GM12878 (cell line): ENCODE measurements at regions not wholly inside any gene's neighbourhood (a gene's known extent, or its start where the extent isn't known, plus 50 kb on each side); places are given as distances from the start of the nearest gene placed in this dataset.

Source experiments
- ATAC-seq: fragments of 200-7000 bp; cut with Tn5 transposase; 3 replicates; pipeline ENCODE4 v1.9.1; 2020; ENCODE audit warnings: mild to moderate bottlenecking, moderate library complexity
- BruUV-seq: library from RNA; stranded (reverse); fragments of 400-500 nt; replicated peaks from 2 replicates; lab custom pipeline; 2021; lab: Mats Ljungman, UMichigan
- CTCF ChIA-PET: fragments of 300-600 bp; sonication (Branson Sonifier 250); formaldehyde crosslinking; extraction: SDS; loops from one replicate; lab custom pipeline; 2021; ENCODE audit warnings: inconsistent platforms; lab: Yijun Ruan, JAX
- POLR2A ChIA-PET: fragments of 350-600 bp; formaldehyde crosslinking; extraction: SDS; loops from one replicate; lab custom pipeline; 2021; ENCODE audit warnings: inconsistent platforms; lab: Charles Lee
- RAD21 ChIA-PET: fragments of 300-600 bp; sonication (Branson Sonifier 250); formaldehyde crosslinking; loops from one replicate; lab custom pipeline; 2023; ENCODE audit warnings: antibody characterized with exemption; ENCODE audit not compliant: unreplicated experiment; lab: Charles Lee
- SMC1A ChIA-PET: fragments of 300-600 bp; sonication (Branson Sonifier 250); formaldehyde crosslinking; loops from one replicate; lab custom pipeline; 2023; ENCODE audit not compliant: unreplicated experiment, uncharacterized antibody; lab: Charles Lee
- DNase-seq: peaks from one replicate; pipeline ENCODE4 v3.0.0-alpha.2; 2011; ENCODE audit warnings: low read depth, low spot score
- FAIRE-seq: peaks from 3 replicates; lab custom pipeline; 2011; peaks lifted over from hg19 to GRCh38; lab: Jason Lieb, UNC
- H2AFZ ChIP-seq: 2 replicates; pipeline ENCODE4 v1.6.0; 2011; ENCODE audit warnings: low read depth, low read length, control low read depth; ENCODE audit not compliant: control insufficient read depth
- H3K27ac ChIP-seq: 2 replicates; pipeline ENCODE4 v1.5.1; 2011; ENCODE audit warnings: control low read depth; ENCODE audit not compliant: control insufficient read depth, insufficient read depth
- H3K27me3 ChIP-seq, 2 experiments: replicated peaks in 1 of 2; 2 replicates each; pipeline versions ENCODE4 v1.6.0 to v1.6.1; 2011; ENCODE audit warnings: low read length in 1 of 2; ENCODE audit not compliant: control insufficient read depth in 2 of 2, insufficient read depth in 2 of 2
- H3K36me3 ChIP-seq, 2 experiments: 2 replicates each; pipeline ENCODE4 v1.5.1; 2011; ENCODE audit warnings: low read length in 1 of 2; ENCODE audit not compliant: control insufficient read depth in 2 of 2, insufficient read depth in 2 of 2
- H3K4me1 ChIP-seq: 2 replicates; pipeline ENCODE4 v1.6.1; 2011; ENCODE audit warnings: mild to moderate bottlenecking, low read length, moderate library complexity, mixed read lengths; ENCODE audit not compliant: control insufficient read depth, insufficient read depth
- H3K4me2 ChIP-seq: 2 replicates; pipeline ENCODE4 v1.6.0; 2011; ENCODE audit warnings: control low read depth; ENCODE audit not compliant: control insufficient read depth, insufficient read depth
- H3K4me3 ChIP-seq: fragments of 200-600 bp; sonication (generic); 2 replicates; pipeline ENCODE4 v1.5.1; 2016
- H3K79me2 ChIP-seq: 2 replicates; pipeline ENCODE4 v1.6.0; 2011; ENCODE audit warnings: low read length; ENCODE audit not compliant: control insufficient read depth, insufficient read depth
- H3K9ac ChIP-seq: 2 replicates; pipeline ENCODE4 v1.8.0; 2011; ENCODE audit warnings: low read length, control low read depth, mixed read lengths; ENCODE audit not compliant: control insufficient read depth, insufficient read depth
- H3K9me3 ChIP-seq: replicated peaks from 3 replicates; pipeline ENCODE4 v1.5.1; 2011; ENCODE audit warnings: mild to moderate bottlenecking, low read length; ENCODE audit not compliant: control insufficient read depth, insufficient read depth
- H4K20me1 ChIP-seq: 2 replicates; pipeline ENCODE4 v1.6.0; 2011; ENCODE audit not compliant: control insufficient read depth, insufficient read depth
- CTCF ChIP-seq, 3 experiments: IDR thresholded peaks in 2 of 3; conservative IDR thresholded peaks in 1 of 3; 2 replicates each; pipeline ENCODE4 v1.5.1; 2011; ENCODE audit warnings: low read depth in 3 of 3, low read length in 3 of 3, mild to moderate bottlenecking in 3 of 3, control low read depth in 2 of 3, moderate library complexity in 2 of 3, inconsistent platforms in 1 of 3, mixed read lengths in 1 of 3; ENCODE audit not compliant: control insufficient read depth in 2 of 3, insufficient read depth in 1 of 3; ENCODE audit errors: extremely low read depth in 1 of 3
- IRF4 ChIP-seq: IDR thresholded peaks from 2 replicates; pipeline ENCODE4 v1.6.1; 2011; ENCODE audit warnings: low read depth, low read length
- POU2F2 ChIP-seq: IDR thresholded peaks from 3 replicates; pipeline ENCODE4 v1.6.1; 2011; ENCODE audit warnings: low read depth, mild to moderate bottlenecking, low read length, borderline replicate concordance
- RAD21 ChIP-seq: IDR thresholded peaks from 2 replicates; pipeline ENCODE4 v1.6.1; 2011; ENCODE audit warnings: mild to moderate bottlenecking, low read depth, low read length, moderate library complexity; ENCODE audit not compliant: insufficient read depth
- RELB ChIP-seq: fragments of 450-650 bp; IDR thresholded peaks from 2 replicates; pipeline ENCODE4 v1.6.1; 2017; ENCODE audit warnings: low read depth, mild to moderate bottlenecking, moderate library complexity
- SIN3A ChIP-seq: IDR thresholded peaks from 2 replicates; pipeline ENCODE4 v1.6.1; 2012; ENCODE audit warnings: low read depth, low read length, improper control_type of control experiment
- SMC3 ChIP-seq: IDR thresholded peaks from 2 replicates; pipeline ENCODE4 v1.6.1; 2011; ENCODE audit warnings: low read length, improper control_type of control experiment, borderline replicate concordance
- STAT3 ChIP-seq: IDR thresholded peaks from 2 replicates; pipeline ENCODE4 v1.6.1; 2011; ENCODE audit warnings: low read depth, low read length, improper control_type of control experiment
- SUPT20H ChIP-seq: IDR thresholded peaks from 2 replicates; pipeline ENCODE4 v1.6.1; 2011; ENCODE audit warnings: low read depth, mild to moderate bottlenecking, low read length, moderate library complexity, borderline replicate concordance; ENCODE audit not compliant: control insufficient read depth
- ZNF207 ChIP-seq: fragments of 450-650 bp; IDR thresholded peaks from 2 replicates; pipeline ENCODE4 v1.6.1; 2014; ENCODE audit warnings: antibody characterized with exemption, mild to moderate bottlenecking, borderline replicate concordance
- WGBS: methylation state at CpG from one replicate; pipeline ENCODE4 v1.1.6; 2016; ENCODE audit warnings: low lambda C conversion rate; ENCODE audit not compliant: insufficient replicate concordance, insufficient coverage; ENCODE audit errors: missing lambda C conversion rate; 5-methylcytosine and 5-hydroxymethylcytosine counted together
- in situ Hi-C: fragments of 300-500 bp; cut with MboI; formaldehyde crosslinking; loops from 9 replicates; pipeline ENCODE4 v1.14.3; 2018; ENCODE audit warnings: mixed read lengths
- intact Hi-C: fragments of 100-400 bp; cut with micrococcal nuclease; formaldehyde crosslinking; loops from one replicate; pipeline ENCODE4 v1.14.2; 2022; ENCODE audit not compliant: unreplicated experiment

- Histone ChIP-seq H3K4me3 (peak overlapping the region; percentile 39; the same call in 1 of the 2 replicates), H3K9ac (no peak overlapping the region), H3K4me2 (no peak overlapping the region), H3K27ac (no peak overlapping the region), H3K9me3 (no peaks in the 10 kb centered on the region), H3K27me3 (no peaks in the 10 kb centered on the region), H3K79me2 (no peaks in the 10 kb centered on the region), H4K20me1 (no peaks in the 10 kb centered on the region), H3K36me3 (no peaks in the 10 kb centered on the region), H2AFZ (no peak overlapping the region), H3K4me1 (peaks cover 18% of the 10 kb centered on the region)
- SMC1A ChIA-PET, result interaction anchor here (0.6 to 10.0 kb wide), 48 partner anchors 10 to 1331 kb away, joined by 3 to 119 read pairs (median 4); no protein-coding TSS in a partner anchor
- intact Hi-C loops (loop anchor here (1.0 to 10.0 kb wide), 7 partner anchors 110 to 1330 kb away; partner anchors contain the start of gene RAD23B), in situ Hi-C loops (loop anchor here (10.0 kb wide), 1 partner anchor 1328 kb away; no protein-coding TSS in a partner anchor)
- RAD21 ChIA-PET, result interaction anchor here (0.6 to 7.2 kb wide), 30 partner anchors 10 to 1590 kb away, joined by 3 to 115 read pairs (median 4); partner anchors contain the start of gene RAD23B
- WGBS, result 0% methylated on average over 4 of the region's 4 CpGs
- peak; percentile 93 for FAIRE-seq
- CTCF ChIA-PET, result interaction anchor here (0.6 to 7.5 kb wide), 35 partner anchors 11 to 1331 kb away, joined by 3 to 100 read pairs (median 4); no protein-coding TSS in a partner anchor
- POLR2A ChIA-PET, result interaction anchor here (1.1 to 5.9 kb wide), 3 partner anchors 41 to 88 kb away, joined by 6 to 47 read pairs (median 10); no protein-coding TSS in a partner anchor
- TF ChIP-seq SIN3A (no peak), SUPT20H (no peak), CTCF (IDR thresholded peaks at IDR 0.05 in 2 of 3, conservative IDR thresholded peaks at IDR 0.05 in 1 of 3; ENCODE audit: control insufficient read depth in 2 of 3, extremely low read depth in 1 of 3, insufficient read depth in 1 of 3, low read depth in 3 of 3, low read length in 3 of 3) (peak; percentile 83 to 94 (median 94); a peak in 5 of 6 replicates), IRF4 (peak; percentile 10; the same call in 1 of the 2 replicates), RAD21 (peak; percentile 92), POU2F2 (peak; percentile 91; the same call in 2 of the 3 replicates), RELB (0 out of 2 replicates have a peak, but pooled peaks have one; percentile 29), SMC3 (peak; percentile 94), STAT3 (no peak), ZNF207 (0 out of 2 replicates have a peak, but pooled peaks have one; percentile 42)
- BruUV-seq, result no TSS peak
- ATAC-seq, result peak; percentile 75
- DNase-seq, result peak; percentile 67
These were observed 110.7 kb upstream of the RAD23B start for GRCh38 chr9:107172160-107172978.
